ENCODE measurements at regions not wholly inside any gene's neighbourhood (a gene's known extent, or its start where the extent isn't known, plus 50 kb on each side); places are given as distances from the start of the nearest gene placed in this dataset.

DNA sequence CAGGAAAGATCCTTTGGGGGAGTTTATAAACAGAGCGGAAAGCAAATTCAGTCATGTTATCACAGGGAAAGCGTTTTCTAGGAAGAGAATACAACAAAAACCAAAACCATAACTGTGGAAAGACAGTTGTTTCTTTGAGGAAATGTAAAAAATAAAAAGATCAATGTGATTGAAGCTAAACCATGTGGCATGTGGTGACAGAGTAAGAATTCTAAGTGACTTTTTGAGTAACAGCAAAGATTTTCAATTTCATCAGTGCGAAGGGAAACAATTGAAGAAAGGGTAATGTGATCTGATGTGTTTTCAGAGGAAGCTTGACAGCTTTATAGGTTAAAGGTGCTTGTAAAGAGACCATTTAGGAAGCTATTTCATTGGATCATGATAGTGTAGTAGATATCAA, 575.9 kb upstream of the CHORDC1 start:
- no peak for DNase-seq (ENCODE audit: low read depth in 1 of 2, low spot score in 1 of 2)
- TF ChIP-seq SPI1 (IDR thresholded peaks at IDR 0.05; ENCODE audit: borderline replicate concordance, low read depth) (no peak), CTCF (IDR thresholded peaks at IDR 0.05; ENCODE audit: insufficient read depth, low read length) (no peak), POLR2AphosphoS5 (IDR thresholded peaks at IDR 0.05; ENCODE audit: low read depth) (no peak), GABPA (IDR thresholded peaks at IDR 0.05; ENCODE audit: low read depth) (no peak), REST (IDR thresholded peaks at IDR 0.05; ENCODE audit: insufficient replicate concordance, low read depth) (no peak)
- no peaks in the 10 kb centered on the region for H3K27me3 ChIP-seq (ENCODE audit: insufficient read depth, poor library complexity, severe bottlenecking)
- no peak overlapping the region for H3K4me3 ChIP-seq (replicated peaks; ENCODE audit: insufficient read depth, low read length)
- H3K27ac ChIP-seq (replicated peaks) = no peak overlapping the region

- DNase-seq (ENCODE audit: low read depth in 1 of 2, low spot score in 1 of 2) = no peak
- H3K4me3 ChIP-seq (replicated peaks; ENCODE audit: insufficient read depth, low read length) = no peak overlapping the region
- no peak overlapping the region for H3K27ac ChIP-seq (replicated peaks)
- no peaks in the 10 kb centered on the region for H3K27me3 ChIP-seq (ENCODE audit: insufficient read depth, poor library complexity, severe bottlenecking)
- TF ChIP-seq REST (IDR thresholded peaks at IDR 0.05; ENCODE audit: insufficient replicate concordance, low read depth) (no peak), GABPA (IDR thresholded peaks at IDR 0.05; ENCODE audit: low read depth) (no peak), CTCF (IDR thresholded peaks at IDR 0.05; ENCODE audit: insufficient read depth, low read length) (no peak), POLR2AphosphoS5 (IDR thresholded peaks at IDR 0.05; ENCODE audit: low read depth) (no peak), SPI1 (IDR thresholded peaks at IDR 0.05; ENCODE audit: borderline replicate concordance, low read depth) (no peak)
Observed at GRCh38 chr11:90795746-90796145, 572.9 kb upstream of the CHORDC1 start.

GRCh38 chr11:90788961-90789360, 566.1 kb upstream of the CHORDC1 start:
- TF ChIP-seq CTCF (IDR thresholded peaks at IDR 0.05; ENCODE audit: insufficient read depth, low read length) = no peak
- no peak for TF ChIP-seq REST (IDR thresholded peaks at IDR 0.05; ENCODE audit: insufficient replicate concordance, low read depth)
- no peak for TF ChIP-seq GABPA (IDR thresholded peaks at IDR 0.05; ENCODE audit: low read depth)
- TF ChIP-seq POLR2AphosphoS5 (IDR thresholded peaks at IDR 0.05; ENCODE audit: low read depth) = no peak
- no peak for DNase-seq (ENCODE audit: low read depth in 1 of 2, low spot score in 1 of 2)

More at GRCh38 chr11:90788961-90789360, 566.1 kb upstream of the CHORDC1 start:
- no peak overlapping the region for H3K4me3 ChIP-seq (replicated peaks; ENCODE audit: insufficient read depth, low read length)
- no peaks in the 10 kb centered on the region for H3K27me3 ChIP-seq (ENCODE audit: insufficient read depth, poor library complexity, severe bottlenecking)
- H3K27ac ChIP-seq (replicated peaks) = no peak overlapping the region
